Thymus (tissue), 11 donors: ENCODE measurements at regions not wholly inside any gene's neighbourhood (a gene's known extent, or its start where the extent isn't known, plus 50 kb on each side); places are given as distances from the start of the nearest gene placed in this dataset.

ENCODE experiments used
- DNase-seq, 9 donors: peaks; one replicate each; pipeline ENCODE4 v3.0.0-alpha.2; 2013; ENCODE audit warnings: low spot score in 9 of 9, low read depth in 6 of 9, missing footprints in 1 of 9
- H3K27ac ChIP-seq, 2 donors: one replicate each; pipeline ENCODE4 v1.5.1; 2013; ENCODE audit warnings: control low read depth in 1 of 2, low read depth in 1 of 2, low read length in 1 of 2, mild to moderate bottlenecking in 1 of 2, moderate library complexity in 1 of 2
- H3K27me3 ChIP-seq, 2 donors: one replicate each; pipeline ENCODE4 v1.5.1; 2013; ENCODE audit warnings: low read length in 1 of 2; ENCODE audit not compliant: control insufficient read depth in 2 of 2, insufficient read depth in 1 of 2
- H3K36me3 ChIP-seq, 2 donors: one replicate each; pipeline ENCODE4 v1.5.1; 2013; ENCODE audit warnings: low read length in 1 of 2, mild to moderate bottlenecking in 1 of 2, moderate library complexity in 1 of 2; ENCODE audit not compliant: control insufficient read depth in 2 of 2, insufficient read depth in 2 of 2
- H3K4me1 ChIP-seq, 2 donors: one replicate each; pipeline ENCODE4 v1.5.1; 2013; ENCODE audit warnings: low read length in 2 of 2; ENCODE audit not compliant: control insufficient read depth in 2 of 2, insufficient read depth in 2 of 2
- H3K4me3 ChIP-seq, 2 donors: one replicate each; pipeline ENCODE4 v1.5.1; 2013; ENCODE audit warnings: low read length in 2 of 2, control low read depth in 1 of 2, mild to moderate bottlenecking in 1 of 2
- H3K9me3 ChIP-seq, 2 donors: one replicate each; pipeline ENCODE4 v1.5.1; 2013; ENCODE audit warnings: low read length in 1 of 2, mild to moderate bottlenecking in 1 of 2; ENCODE audit not compliant: control insufficient read depth in 2 of 2, insufficient read depth in 1 of 2
- WGBS: extraction: QIAGEN DNeasy Blood & Tissue Kit; methylation state at CpG from one replicate; pipeline ENCODE4 v1.1.7; 2013; 5-methylcytosine and 5-hydroxymethylcytosine counted together
- donor health status: healthy.

GRCh38 chr7:13279854-13280435 is 592.5 kb downstream of the ARL4A start:
- no peaks in the 10 kb centered on the region for H3K9me3 ChIP-seq

GRCh38 chr7:13282377-13282980 is 595.0 kb downstream of the ARL4A start:
- H3K9me3 ChIP-seq: no peaks in the 10 kb centered on the region
- H3K4me1 ChIP-seq: no peaks in the 10 kb centered on the region
- 86% methylated on average over 3 of the region's 3 CpGs for WGBS
- no peak overlapping the region for H3K27ac ChIP-seq
- no peak for DNase-seq
- no peaks in the 10 kb centered on the region for H3K36me3 ChIP-seq
- no peaks in the 10 kb centered on the region for H3K27me3 ChIP-seq
- H3K4me3 ChIP-seq: no peak overlapping the region

More at GRCh38 chr7:13279854-13280435, 592.5 kb downstream of the ARL4A start:
- DNase-seq: peak in 1 of 9 donors; percentile 16
- Histone ChIP-seq H3K27ac (no peak overlapping the region), H3K4me3 (no peak overlapping the region), H3K36me3 (no peaks in the 10 kb centered on the region), H3K4me1 (no peaks in the 10 kb centered on the region), H3K27me3 (no peaks in the 10 kb centered on the region)
- 35% methylated on average over 3 of the region's 3 CpGs for WGBS

GRCh38 chr7:13286916-13287315 is 599.5 kb downstream of the ARL4A start:
- no peaks in the 10 kb centered on the region for H3K4me1 ChIP-seq
- WGBS: 45% methylated on average over 4 of the region's 4 CpGs

GRCh38 chr7:13288516-13288915 is 601.1 kb downstream of the ARL4A start:
- no peaks in the 10 kb centered on the region for H3K36me3 ChIP-seq
- H3K4me3 ChIP-seq: no peak overlapping the region
- no peaks in the 10 kb centered on the region for H3K9me3 ChIP-seq
- H3K27me3 ChIP-seq: no peaks in the 10 kb centered on the region
- H3K4me1 ChIP-seq: no peaks in the 10 kb centered on the region
- no peak for DNase-seq
- H3K27ac ChIP-seq: no peak overlapping the region

More at GRCh38 chr7:13286916-13287315, 599.5 kb downstream of the ARL4A start:
- H3K9me3 ChIP-seq: no peaks in the 10 kb centered on the region
- H3K27ac ChIP-seq: no peak overlapping the region
- no peaks in the 10 kb centered on the region for H3K27me3 ChIP-seq
- no peaks in the 10 kb centered on the region for H3K36me3 ChIP-seq
- H3K4me3 ChIP-seq: no peak overlapping the region
- no peak for DNase-seq

- H3K27me3 ChIP-seq: no peaks in the 10 kb centered on the region
- H3K9me3 ChIP-seq: no peaks in the 10 kb centered on the region
- H3K4me3 ChIP-seq: no peak overlapping the region
- no peaks in the 10 kb centered on the region for H3K4me1 ChIP-seq
- no peak for DNase-seq
- H3K27ac ChIP-seq: no peak overlapping the region
- H3K36me3 ChIP-seq: no peaks in the 10 kb centered on the region
These were observed 603.5 kb downstream of the ARL4A start for GRCh38 chr7:13290975-13291374.

- Histone ChIP-seq H3K27ac (no peak overlapping the region), H3K4me1 (no peaks in the 10 kb centered on the region), H3K27me3 (no peaks in the 10 kb centered on the region), H3K4me3 (no peak overlapping the region), H3K36me3 (no peaks in the 10 kb centered on the region), H3K9me3 (no peaks in the 10 kb centered on the region)
- 89% methylated on average over 2 of the region's 2 CpGs for WGBS
- no peak for DNase-seq
These were observed 606.0 kb downstream of the ARL4A start for GRCh38 chr7:13293264-13294002.

GRCh38 chr7:13307040-13307439 is 619.6 kb downstream of the ARL4A start:
- no peak for DNase-seq
- H3K27me3 ChIP-seq: no peaks in the 10 kb centered on the region

GRCh38 chr7:13308423-13308822 is 621.0 kb downstream of the ARL4A start:
- Histone ChIP-seq H3K27me3 (no peaks in the 10 kb centered on the region), H3K36me3 (no peaks in the 10 kb centered on the region), H3K4me1 (no peaks in the 10 kb centered on the region), H3K27ac (no peak overlapping the region), H3K4me3 (no peak overlapping the region), H3K9me3 (no peaks in the 10 kb centered on the region)
- DNase-seq: no peak

More at GRCh38 chr7:13307040-13307439, 619.6 kb downstream of the ARL4A start:
- Histone ChIP-seq H3K27ac (no peak overlapping the region), H3K36me3 (no peaks in the 10 kb centered on the region), H3K4me1 (no peaks in the 10 kb centered on the region), H3K4me3 (no peak overlapping the region), H3K9me3 (no peaks in the 10 kb centered on the region)

GRCh38 chr7:13309535-13309934 is 622.1 kb downstream of the ARL4A start:
- H3K27me3 ChIP-seq: no peaks in the 10 kb centered on the region
- no peak for DNase-seq
- no peak overlapping the region for H3K27ac ChIP-seq
- peaks cover 0 to 2% of the 10 kb centered on the region in 2 donors for H3K9me3 ChIP-seq
- H3K4me1 ChIP-seq: no peaks in the 10 kb centered on the region
- no peak overlapping the region for H3K4me3 ChIP-seq
- H3K36me3 ChIP-seq: no peaks in the 10 kb centered on the region
